ENCODE measurements at regions not wholly inside any gene's neighbourhood (a gene's known extent, or its start where the extent isn't known, plus 50 kb on each side); places are given as distances from the start of the nearest gene placed in this dataset.

DNA sequence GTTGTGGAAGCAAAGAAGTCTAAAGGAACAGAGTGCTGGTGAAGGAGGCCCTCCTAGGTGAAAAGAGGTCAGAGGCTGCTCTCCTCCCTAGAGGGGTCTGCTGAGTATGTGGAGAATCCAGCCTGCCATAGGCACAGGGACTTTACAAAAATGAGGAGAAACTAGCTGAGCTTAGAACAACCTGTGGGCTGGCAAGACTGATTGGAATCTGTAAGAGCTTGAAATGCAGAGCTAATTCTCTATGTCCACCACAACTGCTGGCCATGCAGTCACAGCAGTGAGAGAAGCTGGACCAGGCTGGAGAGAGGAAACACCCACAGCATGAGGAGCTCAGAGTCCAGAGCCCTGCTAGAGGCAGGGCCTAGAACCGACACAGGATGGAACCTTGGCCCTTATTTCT, 251.0 kb upstream of the MGAT5 start:
- Histone ChIP-seq H3K36me3 (ENCODE audit: control insufficient read depth, insufficient read depth, low read length) (no peaks in the 10 kb centered on the region), H3K4me3 (replicated peaks in 1 of 4; ENCODE audit: control extremely low read depth in 1 of 4, insufficient read depth in 1 of 4, low read depth in 3 of 4, low read length in 4 of 4) (no peak overlapping the region), H3K9ac (ENCODE audit: insufficient read depth, low read length) (no peak overlapping the region), H2AFZ (ENCODE audit: low read length) (no peak overlapping the region), H3K4me1 (ENCODE audit: control insufficient read depth, extremely low read depth, insufficient read depth, low read length) (no peaks in the 10 kb centered on the region), H3K27me3 (ENCODE audit: control insufficient read depth, insufficient read depth, low read length) (no peaks in the 10 kb centered on the region), H3K9me3 (ENCODE audit: control insufficient read depth, insufficient read depth, low read depth, low read length) (no peaks in the 10 kb centered on the region), H3K27ac (ENCODE audit: insufficient read depth, low read length) (no peak overlapping the region), H4K20me1 (ENCODE audit: control insufficient read depth, extremely low read depth, insufficient read depth, low read length) (no peaks in the 10 kb centered on the region), H3K4me2 (ENCODE audit: extremely low read depth, insufficient read depth, low read length) (no peak overlapping the region), H3K79me2 (ENCODE audit: control insufficient read depth, insufficient read depth, low read length) (no peaks in the 10 kb centered on the region)
- TF ChIP-seq EZH2 (IDR thresholded peaks at IDR 0.05; ENCODE audit: low read length, missing control alignments) = no peak
- no peak for TF ChIP-seq CTCF (conservative IDR thresholded peaks at IDR 0.05 in 1 of 2, IDR thresholded peaks at IDR 0.05 in 1 of 2; ENCODE audit: low read depth in 1 of 2, low read length in 2 of 2)
- DNase-seq (ENCODE audit: low read depth in 2 of 2) = no peak

DNA sequence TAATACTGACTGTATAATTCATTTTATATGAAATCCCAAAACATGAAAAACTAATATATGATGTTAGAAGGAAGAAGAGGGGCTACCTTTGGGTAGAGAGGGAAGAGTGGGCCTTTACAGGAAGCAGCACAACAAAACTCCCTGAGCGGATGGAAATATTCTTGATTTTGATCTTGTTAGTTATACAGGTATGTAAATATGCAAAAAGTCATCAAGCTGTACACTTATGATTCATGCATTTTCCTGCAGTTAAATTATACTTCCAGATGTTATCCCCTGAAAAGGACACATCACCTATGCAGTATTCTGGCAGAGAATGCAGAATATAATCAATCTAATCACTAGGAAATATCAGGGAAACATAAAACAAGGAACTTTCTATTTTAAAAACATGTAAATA, 249.4 kb upstream of the MGAT5 start:
- Histone ChIP-seq H3K27ac (ENCODE audit: insufficient read depth, low read length) (no peak overlapping the region), H3K27me3 (ENCODE audit: control insufficient read depth, insufficient read depth, low read length) (no peaks in the 10 kb centered on the region), H3K36me3 (ENCODE audit: control insufficient read depth, insufficient read depth, low read length) (no peaks in the 10 kb centered on the region), H3K4me1 (ENCODE audit: control insufficient read depth, extremely low read depth, insufficient read depth, low read length) (no peaks in the 10 kb centered on the region), H3K4me2 (ENCODE audit: extremely low read depth, insufficient read depth, low read length) (no peak overlapping the region), H3K9me3 (ENCODE audit: control insufficient read depth, insufficient read depth, low read depth, low read length) (no peaks in the 10 kb centered on the region), H3K9ac (ENCODE audit: insufficient read depth, low read length) (no peak overlapping the region), H3K4me3 (replicated peaks in 1 of 4; ENCODE audit: control extremely low read depth in 1 of 4, insufficient read depth in 1 of 4, low read depth in 3 of 4, low read length in 4 of 4) (no peak overlapping the region), H4K20me1 (ENCODE audit: control insufficient read depth, extremely low read depth, insufficient read depth, low read length) (no peaks in the 10 kb centered on the region), H3K79me2 (ENCODE audit: control insufficient read depth, insufficient read depth, low read length) (no peaks in the 10 kb centered on the region), H2AFZ (ENCODE audit: low read length) (no peak overlapping the region)
- no peak for DNase-seq (ENCODE audit: low read depth in 2 of 2)
- no peak for TF ChIP-seq EZH2 (IDR thresholded peaks at IDR 0.05; ENCODE audit: low read length, missing control alignments)
- TF ChIP-seq CTCF (conservative IDR thresholded peaks at IDR 0.05 in 1 of 2, IDR thresholded peaks at IDR 0.05 in 1 of 2; ENCODE audit: low read depth in 1 of 2, low read length in 2 of 2) = no peak

DNA sequence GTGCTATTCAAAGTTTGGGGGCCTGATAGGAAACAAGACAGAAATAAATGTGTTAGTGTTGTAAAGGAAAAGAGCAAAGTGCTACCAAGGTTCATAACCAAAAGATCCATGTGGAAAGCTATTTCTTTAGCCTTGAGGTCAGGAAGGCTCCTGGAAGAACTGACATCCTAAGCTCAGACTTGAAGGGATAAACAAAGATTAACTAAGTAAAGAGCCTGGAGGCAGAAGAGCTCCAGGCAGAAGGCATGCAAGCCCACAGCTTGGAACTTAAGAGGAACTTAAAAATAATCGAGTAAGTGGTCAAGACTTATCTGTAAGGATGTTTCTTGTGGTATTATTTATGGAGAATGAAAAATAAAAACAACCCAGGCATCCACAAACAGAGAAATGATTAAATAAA, 245.0 kb upstream of the MGAT5 start:
- Histone ChIP-seq H3K27ac (ENCODE audit: insufficient read depth, low read length) (no peak overlapping the region), H3K27me3 (ENCODE audit: control insufficient read depth, insufficient read depth, low read length) (no peaks in the 10 kb centered on the region), H3K9ac (ENCODE audit: insufficient read depth, low read length) (no peak overlapping the region), H2AFZ (ENCODE audit: low read length) (no peak overlapping the region), H4K20me1 (ENCODE audit: control insufficient read depth, extremely low read depth, insufficient read depth, low read length) (no peaks in the 10 kb centered on the region), H3K79me2 (ENCODE audit: control insufficient read depth, insufficient read depth, low read length) (no peaks in the 10 kb centered on the region), H3K4me2 (ENCODE audit: extremely low read depth, insufficient read depth, low read length) (no peak overlapping the region), H3K4me1 (ENCODE audit: control insufficient read depth, extremely low read depth, insufficient read depth, low read length) (peaks cover 7% of the 10 kb centered on the region), H3K4me3 (replicated peaks in 1 of 4; ENCODE audit: control extremely low read depth in 1 of 4, insufficient read depth in 1 of 4, low read depth in 3 of 4, low read length in 4 of 4) (no peak overlapping the region), H3K36me3 (ENCODE audit: control insufficient read depth, insufficient read depth, low read length) (no peaks in the 10 kb centered on the region), H3K9me3 (ENCODE audit: control insufficient read depth, insufficient read depth, low read depth, low read length) (no peaks in the 10 kb centered on the region)
- DNase-seq (ENCODE audit: low read depth in 2 of 2) = no peak
- TF ChIP-seq EZH2 (IDR thresholded peaks at IDR 0.05; ENCODE audit: low read length, missing control alignments) (no peak), CTCF (conservative IDR thresholded peaks at IDR 0.05 in 1 of 2, IDR thresholded peaks at IDR 0.05 in 1 of 2; ENCODE audit: low read depth in 1 of 2, low read length in 2 of 2) (no peak)
